ENCODE measurements at regions not wholly inside any gene's neighbourhood (a gene's known extent, or its start where the extent isn't known, plus 50 kb on each side); places are given as distances from the start of the nearest gene placed in this dataset.

DNA sequence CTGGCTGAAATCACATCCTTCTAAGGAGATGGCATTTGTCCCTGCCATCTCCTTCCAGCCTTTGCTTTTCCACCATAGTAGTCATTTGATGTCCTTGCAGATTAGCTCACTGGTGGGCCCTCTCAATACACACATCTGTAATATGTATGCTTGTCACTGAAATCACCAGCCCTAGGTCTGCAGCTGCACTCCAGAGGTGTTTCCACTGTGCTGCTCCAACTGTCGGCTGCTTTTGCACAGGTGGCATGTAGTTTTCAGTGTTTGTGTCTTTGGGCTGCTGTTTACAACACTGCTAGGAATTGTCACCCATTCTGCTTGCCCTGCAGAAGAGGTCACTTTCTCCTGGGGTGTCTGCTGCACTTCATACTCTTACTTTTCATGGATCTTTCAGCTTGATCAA is 69.0 kb upstream of the GRAMD1B start:
- ATAC-seq = no peak
- TF ChIP-seq GLIS3 (CRISPR knock-in tag; IDR thresholded peaks at IDR 0.05) (no peak), ZNF70 (CRISPR knock-in tag; IDR thresholded peaks at IDR 0.05) (no peak), OSR1 (CRISPR knock-in tag; IDR thresholded peaks at IDR 0.05) (no peak), ZC3H10 (CRISPR knock-in tag; IDR thresholded peaks at IDR 0.05) (no peak), ISL1 (CRISPR knock-in tag; IDR thresholded peaks at IDR 0.05) (no peak), ZFP3 (CRISPR knock-in tag; IDR thresholded peaks at IDR 0.05) (no peak), ZFP30 (CRISPR knock-in tag; IDR thresholded peaks at IDR 0.05) (no peak)
- TF ChIP-seq, protein P1, sequence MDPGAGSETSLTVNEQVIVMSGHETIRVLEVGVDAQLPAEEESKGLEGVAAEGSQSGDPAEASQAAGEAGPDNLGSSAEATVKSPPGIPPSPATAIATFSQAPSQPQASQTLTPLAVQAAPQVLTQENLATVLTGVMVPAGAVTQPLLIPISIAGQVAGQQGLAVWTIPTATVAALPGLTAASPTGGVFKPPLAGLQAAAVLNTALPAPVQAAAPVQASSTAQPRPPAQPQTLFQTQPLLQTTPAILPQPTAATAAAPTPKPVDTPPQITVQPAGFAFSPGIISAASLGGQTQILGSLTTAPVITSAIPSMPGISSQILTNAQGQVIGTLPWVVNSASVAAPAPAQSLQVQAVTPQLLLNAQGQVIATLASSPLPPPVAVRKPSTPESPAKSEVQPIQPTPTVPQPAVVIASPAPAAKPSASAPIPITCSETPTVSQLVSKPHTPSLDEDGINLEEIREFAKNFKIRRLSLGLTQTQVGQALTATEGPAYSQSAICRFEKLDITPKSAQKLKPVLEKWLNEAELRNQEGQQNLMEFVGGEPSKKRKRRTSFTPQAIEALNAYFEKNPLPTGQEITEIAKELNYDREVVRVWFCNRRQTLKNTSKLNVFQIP (CRISPR knock-in tag; IDR thresholded peaks at IDR 0.05; ENCODE audit: borderline replicate concordance, low read depth) = no peak
- TF ChIP-seq, protein P2, sequence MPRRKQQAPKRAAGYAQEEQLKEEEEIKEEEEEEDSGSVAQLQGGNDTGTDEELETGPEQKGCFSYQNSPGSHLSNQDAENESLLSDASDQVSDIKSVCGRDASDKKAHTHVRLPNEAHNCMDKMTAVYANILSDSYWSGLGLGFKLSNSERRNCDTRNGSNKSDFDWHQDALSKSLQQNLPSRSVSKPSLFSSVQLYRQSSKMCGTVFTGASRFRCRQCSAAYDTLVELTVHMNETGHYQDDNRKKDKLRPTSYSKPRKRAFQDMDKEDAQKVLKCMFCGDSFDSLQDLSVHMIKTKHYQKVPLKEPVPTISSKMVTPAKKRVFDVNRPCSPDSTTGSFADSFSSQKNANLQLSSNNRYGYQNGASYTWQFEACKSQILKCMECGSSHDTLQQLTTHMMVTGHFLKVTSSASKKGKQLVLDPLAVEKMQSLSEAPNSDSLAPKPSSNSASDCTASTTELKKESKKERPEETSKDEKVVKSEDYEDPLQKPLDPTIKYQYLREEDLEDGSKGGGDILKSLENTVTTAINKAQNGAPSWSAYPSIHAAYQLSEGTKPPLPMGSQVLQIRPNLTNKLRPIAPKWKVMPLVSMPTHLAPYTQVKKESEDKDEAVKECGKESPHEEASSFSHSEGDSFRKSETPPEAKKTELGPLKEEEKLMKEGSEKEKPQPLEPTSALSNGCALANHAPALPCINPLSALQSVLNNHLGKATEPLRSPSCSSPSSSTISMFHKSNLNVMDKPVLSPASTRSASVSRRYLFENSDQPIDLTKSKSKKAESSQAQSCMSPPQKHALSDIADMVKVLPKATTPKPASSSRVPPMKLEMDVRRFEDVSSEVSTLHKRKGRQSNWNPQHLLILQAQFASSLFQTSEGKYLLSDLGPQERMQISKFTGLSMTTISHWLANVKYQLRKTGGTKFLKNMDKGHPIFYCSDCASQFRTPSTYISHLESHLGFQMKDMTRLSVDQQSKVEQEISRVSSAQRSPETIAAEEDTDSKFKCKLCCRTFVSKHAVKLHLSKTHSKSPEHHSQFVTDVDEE (CRISPR knock-in tag; IDR thresholded peaks at IDR 0.05) = no peak

DNA sequence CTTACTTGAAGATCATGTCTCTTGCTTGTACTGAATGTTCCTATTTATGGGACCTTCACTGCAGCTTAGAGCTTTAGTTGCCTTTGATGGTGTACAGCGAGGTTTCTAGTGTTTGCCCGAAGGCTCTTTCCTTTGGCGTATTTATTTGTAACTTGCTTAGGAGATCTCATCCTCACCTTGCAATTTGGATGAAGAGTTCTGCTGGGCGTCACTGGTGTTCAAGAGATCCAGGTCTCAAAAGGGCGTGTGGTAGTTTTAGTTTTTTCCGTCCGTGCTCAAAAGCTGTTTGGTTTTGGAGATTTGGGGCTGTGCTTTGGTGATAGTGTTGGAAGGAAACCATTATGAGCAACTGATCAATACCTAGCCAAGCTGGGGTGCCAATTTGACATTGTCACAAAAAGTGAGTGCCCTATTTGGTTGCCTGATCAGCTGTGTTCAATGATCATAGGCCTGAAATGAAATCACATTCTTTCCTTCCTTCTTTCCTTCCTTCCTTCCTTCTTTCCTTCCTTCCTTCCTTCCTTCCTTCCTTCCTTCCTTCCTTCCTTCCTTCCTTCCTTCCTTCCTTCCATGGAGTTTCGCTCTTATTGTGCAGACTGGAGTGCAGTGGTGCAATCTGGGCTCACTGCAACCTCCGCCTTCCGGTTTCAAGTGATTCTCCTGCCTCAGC is 69.7 kb upstream of the GRAMD1B start:
- ATAC-seq = no peak
- TF ChIP-seq ZFP3 (CRISPR knock-in tag; IDR thresholded peaks at IDR 0.05) (no peak), OSR1 (CRISPR knock-in tag; IDR thresholded peaks at IDR 0.05) (no peak), SNAI2 (CRISPR knock-in tag; IDR thresholded peaks at IDR 0.05) (no peak), ZFP30 (CRISPR knock-in tag; IDR thresholded peaks at IDR 0.05) (no peak), ZNF70 (CRISPR knock-in tag; IDR thresholded peaks at IDR 0.05) (no peak), ZC3H10 (CRISPR knock-in tag; IDR thresholded peaks at IDR 0.05) (no peak), CSDC2 (CRISPR knock-in tag; IDR thresholded peaks at IDR 0.05) (no peak), ZNF8 (CRISPR knock-in tag; IDR thresholded peaks at IDR 0.05) (no peak)

DNA sequence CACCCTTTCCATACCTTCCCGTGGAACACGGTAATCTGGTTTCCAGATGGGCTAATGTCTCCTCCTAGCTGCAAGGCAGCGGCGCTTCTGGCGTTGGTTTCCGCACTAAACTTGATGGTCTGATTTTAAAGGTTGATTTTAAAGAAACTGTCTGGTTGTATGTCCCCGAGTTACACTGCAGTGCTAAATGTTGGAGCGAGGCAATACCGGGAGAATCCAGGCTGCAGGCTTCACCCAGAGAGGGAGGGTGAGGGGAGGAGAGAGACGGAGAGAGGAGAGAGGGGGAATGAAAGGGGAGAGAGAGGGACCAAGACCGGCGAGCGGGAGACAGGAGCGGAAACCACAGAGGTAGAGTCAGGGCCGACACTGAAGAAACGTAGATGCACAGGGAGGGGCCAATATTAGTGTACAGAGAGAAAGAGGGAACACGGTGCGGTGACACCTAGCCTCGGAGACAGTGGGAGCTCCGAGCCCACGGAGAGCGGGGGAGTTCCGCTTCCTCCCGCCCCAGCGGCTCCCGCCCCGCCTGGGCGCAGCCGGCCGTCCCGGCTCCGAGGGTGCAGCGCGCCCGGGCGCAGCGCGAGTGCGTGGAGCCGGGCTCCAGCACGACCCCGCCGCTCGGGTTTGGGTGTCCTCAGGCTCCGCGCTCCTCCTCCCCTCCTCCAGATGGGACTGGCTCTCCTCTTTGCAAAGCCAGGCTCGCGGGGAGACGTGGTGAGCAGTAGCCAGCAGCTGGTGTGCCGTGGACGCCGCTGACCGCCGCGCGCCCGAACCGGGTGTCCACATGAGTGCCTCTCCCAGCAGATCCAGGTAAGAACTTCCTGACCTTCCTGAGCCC is 71.9 kb upstream of the GRAMD1B start:
- peak; percentile 78 for ATAC-seq
- TF ChIP-seq ZNF70 (CRISPR knock-in tag; IDR thresholded peaks at IDR 0.05) = 0 out of 2 replicates have a peak, but pooled peaks have one; percentile 8
- no peak for TF ChIP-seq RARB (CRISPR knock-in tag; IDR thresholded peaks at IDR 0.05)

DNA sequence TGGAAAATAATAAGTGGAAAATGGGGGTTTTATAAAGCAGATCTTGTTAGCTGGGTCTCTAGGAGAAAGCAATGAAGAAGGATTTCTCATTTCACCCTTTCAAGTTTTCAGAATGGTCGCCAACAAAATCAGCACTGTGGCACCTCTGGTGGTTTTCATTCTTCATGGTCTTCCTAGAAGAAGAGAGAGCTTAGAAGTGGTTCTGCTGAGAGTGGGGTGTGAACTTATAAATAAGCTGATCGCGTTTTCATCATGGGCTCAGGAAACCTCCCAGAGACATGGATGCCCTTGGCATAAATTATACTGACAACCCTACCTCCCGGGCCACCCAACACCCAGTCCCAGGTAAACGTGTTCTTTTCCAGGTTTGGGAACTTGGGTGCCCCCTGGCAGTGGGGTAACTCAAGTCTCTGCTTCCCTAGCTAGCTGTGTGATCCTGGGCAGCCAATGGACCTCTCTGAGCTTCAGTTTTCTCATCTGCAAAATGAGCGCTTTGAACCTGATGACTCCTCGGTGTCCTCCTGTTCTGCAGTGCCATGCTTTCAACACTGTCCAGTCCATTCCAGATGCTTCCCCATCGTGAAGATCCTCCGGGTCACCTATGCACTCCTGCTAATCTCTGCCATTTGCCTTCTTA is 72.6 kb upstream of the GRAMD1B start:
- no peak for ATAC-seq
- no peak for TF ChIP-seq ZFP3 (CRISPR knock-in tag; IDR thresholded peaks at IDR 0.05)
- no peak for TF ChIP-seq TOX (CRISPR knock-in tag; IDR thresholded peaks at IDR 0.05; ENCODE audit: borderline replicate concordance)
- TF ChIP-seq, protein P1 (CRISPR knock-in tag; IDR thresholded peaks at IDR 0.05; ENCODE audit: borderline replicate concordance, low read depth) = no peak
- TF ChIP-seq, protein P3, sequence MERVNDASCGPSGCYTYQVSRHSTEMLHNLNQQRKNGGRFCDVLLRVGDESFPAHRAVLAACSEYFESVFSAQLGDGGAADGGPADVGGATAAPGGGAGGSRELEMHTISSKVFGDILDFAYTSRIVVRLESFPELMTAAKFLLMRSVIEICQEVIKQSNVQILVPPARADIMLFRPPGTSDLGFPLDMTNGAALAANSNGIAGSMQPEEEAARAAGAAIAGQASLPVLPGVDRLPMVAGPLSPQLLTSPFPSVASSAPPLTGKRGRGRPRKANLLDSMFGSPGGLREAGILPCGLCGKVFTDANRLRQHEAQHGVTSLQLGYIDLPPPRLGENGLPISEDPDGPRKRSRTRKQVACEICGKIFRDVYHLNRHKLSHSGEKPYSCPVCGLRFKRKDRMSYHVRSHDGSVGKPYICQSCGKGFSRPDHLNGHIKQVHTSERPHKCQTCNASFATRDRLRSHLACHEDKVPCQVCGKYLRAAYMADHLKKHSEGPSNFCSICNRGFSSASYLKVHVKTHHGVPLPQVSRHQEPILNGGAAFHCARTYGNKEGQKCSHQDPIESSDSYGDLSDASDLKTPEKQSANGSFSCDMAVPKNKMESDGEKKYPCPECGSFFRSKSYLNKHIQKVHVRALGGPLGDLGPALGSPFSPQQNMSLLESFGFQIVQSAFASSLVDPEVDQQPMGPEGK (CRISPR knock-in tag; IDR thresholded peaks at IDR 0.05; ENCODE audit: borderline replicate concordance) = no peak
- TF ChIP-seq TCF4 (CRISPR knock-in tag; IDR thresholded peaks at IDR 0.05; ENCODE audit: borderline replicate concordance) = no peak
- no peak for TF ChIP-seq OSR1 (CRISPR knock-in tag; IDR thresholded peaks at IDR 0.05)
- TF ChIP-seq, protein P4, sequence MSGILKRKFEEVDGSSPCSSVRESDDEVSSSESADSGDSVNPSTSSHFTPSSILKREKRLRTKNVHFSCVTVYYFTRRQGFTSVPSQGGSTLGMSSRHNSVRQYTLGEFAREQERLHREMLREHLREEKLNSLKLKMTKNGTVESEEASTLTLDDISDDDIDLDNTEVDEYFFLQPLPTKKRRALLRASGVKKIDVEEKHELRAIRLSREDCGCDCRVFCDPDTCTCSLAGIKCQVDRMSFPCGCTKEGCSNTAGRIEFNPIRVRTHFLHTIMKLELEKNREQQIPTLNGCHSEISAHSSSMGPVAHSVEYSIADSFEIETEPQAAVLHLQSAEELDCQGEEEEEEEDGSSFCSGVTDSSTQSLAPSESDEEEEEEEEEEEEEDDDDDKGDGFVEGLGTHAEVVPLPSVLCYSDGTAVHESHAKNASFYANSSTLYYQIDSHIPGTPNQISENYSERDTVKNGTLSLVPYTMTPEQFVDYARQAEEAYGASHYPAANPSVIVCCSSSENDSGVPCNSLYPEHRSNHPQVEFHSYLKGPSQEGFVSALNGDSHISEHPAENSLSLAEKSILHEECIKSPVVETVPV (CRISPR knock-in tag; IDR thresholded peaks at IDR 0.05) = no peak
- no peak for TF ChIP-seq ZNF8 (CRISPR knock-in tag; IDR thresholded peaks at IDR 0.05)
- no peak for TF ChIP-seq PPARA (CRISPR knock-in tag; IDR thresholded peaks at IDR 0.05; ENCODE audit: borderline replicate concordance)
- no peak for TF ChIP-seq ZC3H10 (CRISPR knock-in tag; IDR thresholded peaks at IDR 0.05)
- no peak for TF ChIP-seq ZNF70 (CRISPR knock-in tag; IDR thresholded peaks at IDR 0.05)
- TF ChIP-seq ESRRG (CRISPR knock-in tag; IDR thresholded peaks at IDR 0.05) = no peak
